ENCODE measurements at regions not wholly inside any gene's neighbourhood (a gene's known extent, or its start where the extent isn't known, plus 50 kb on each side); places are given as distances from the start of the nearest gene placed in this dataset.

- Histone ChIP-seq H3K4me1 (ENCODE audit: control insufficient read depth, extremely low read depth, insufficient read depth, low read length) (no peaks in the 10 kb centered on the region), H4K20me1 (replicated peaks; ENCODE audit: control insufficient read depth, extremely low read depth, insufficient read depth, low read length) (no peaks in the 10 kb centered on the region), H3K9ac (replicated peaks; ENCODE audit: extremely low read depth, insufficient read depth, low read length) (no peak overlapping the region), H3K9me3 (replicated peaks; ENCODE audit: control insufficient read depth, insufficient read depth, low read length) (no peaks in the 10 kb centered on the region), H2AFZ (ENCODE audit: low read depth, low read length) (no peak overlapping the region), H3K36me3 (ENCODE audit: control insufficient read depth in 2 of 2, extremely low read depth in 1 of 2, insufficient read depth in 2 of 2, low read length in 2 of 2) (no peaks in the 10 kb centered on the region), H3K27ac (ENCODE audit: insufficient read depth, low read depth, low read length) (no peak overlapping the region), H3K4me2 (ENCODE audit: insufficient read depth, low read length) (no peak overlapping the region), H3K27me3 (ENCODE audit: control insufficient read depth in 2 of 2, insufficient read depth in 2 of 2, low read length in 2 of 2) (no peaks in the 10 kb centered on the region), H3K9me1 (replicated peaks; ENCODE audit: control insufficient read depth, extremely low read depth, insufficient read depth, low read length) (no peaks in the 10 kb centered on the region), H3K79me2 (ENCODE audit: control insufficient read depth, insufficient read depth, low read length) (no peaks in the 10 kb centered on the region), H3K4me3 (replicated peaks in 1 of 3; ENCODE audit: insufficient read depth in 1 of 3, low read depth in 1 of 3, low read length in 3 of 3) (no peak overlapping the region)
- FAIRE-seq: no peak
- ChIA-PET POLR2A (no interaction called here), CTCF (no interaction called here)
- intact Hi-C loops (cut with micrococcal nuclease): no loop called here
- dilution Hi-C loops (cut with MboI; ENCODE audit: extremely low pct_ligation_motif_present, low sequenced_read_pairs): no loop called here
- DNase-seq (ENCODE audit: low read depth, low spot score): no peak
- no TSS peak for BruUV-seq (replicated peaks)
- TF ChIP-seq JUN (IDR thresholded peaks at IDR 0.05; ENCODE audit: borderline replicate concordance, insufficient read depth, insufficient read length, low read depth) (no peak), FOS (IDR thresholded peaks at IDR 0.05; ENCODE audit: borderline replicate concordance, insufficient read depth, low read length) (no peak), POLR2AphosphoS5 (IDR thresholded peaks at IDR 0.05; ENCODE audit: insufficient read depth, low read depth, low read length) (no peak), EZH2 (IDR thresholded peaks at IDR 0.05; ENCODE audit: borderline replicate concordance, low read depth, low read length, severe bottlenecking) (no peak)
- TF ChIP-seq, protein P1, sequence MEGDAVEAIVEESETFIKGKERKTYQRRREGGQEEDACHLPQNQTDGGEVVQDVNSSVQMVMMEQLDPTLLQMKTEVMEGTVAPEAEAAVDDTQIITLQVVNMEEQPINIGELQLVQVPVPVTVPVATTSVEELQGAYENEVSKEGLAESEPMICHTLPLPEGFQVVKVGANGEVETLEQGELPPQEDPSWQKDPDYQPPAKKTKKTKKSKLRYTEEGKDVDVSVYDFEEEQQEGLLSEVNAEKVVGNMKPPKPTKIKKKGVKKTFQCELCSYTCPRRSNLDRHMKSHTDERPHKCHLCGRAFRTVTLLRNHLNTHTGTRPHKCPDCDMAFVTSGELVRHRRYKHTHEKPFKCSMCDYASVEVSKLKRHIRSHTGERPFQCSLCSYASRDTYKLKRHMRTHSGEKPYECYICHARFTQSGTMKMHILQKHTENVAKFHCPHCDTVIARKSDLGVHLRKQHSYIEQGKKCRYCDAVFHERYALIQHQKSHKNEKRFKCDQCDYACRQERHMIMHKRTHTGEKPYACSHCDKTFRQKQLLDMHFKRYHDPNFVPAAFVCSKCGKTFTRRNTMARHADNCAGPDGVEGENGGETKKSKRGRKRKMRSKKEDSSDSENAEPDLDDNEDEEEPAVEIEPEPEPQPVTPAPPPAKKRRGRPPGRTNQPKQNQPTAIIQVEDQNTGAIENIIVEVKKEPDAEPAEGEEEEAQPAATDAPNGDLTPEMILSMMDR (IDR thresholded peaks at IDR 0.05; ENCODE audit: extremely low read depth in 1 of 2, insufficient read depth in 1 of 2, low read depth in 1 of 2, low read length in 2 of 2): no peak
Observed at GRCh38 chr14:97052001-97052400, 254.8 kb downstream of the VRK1 start.

DNA sequence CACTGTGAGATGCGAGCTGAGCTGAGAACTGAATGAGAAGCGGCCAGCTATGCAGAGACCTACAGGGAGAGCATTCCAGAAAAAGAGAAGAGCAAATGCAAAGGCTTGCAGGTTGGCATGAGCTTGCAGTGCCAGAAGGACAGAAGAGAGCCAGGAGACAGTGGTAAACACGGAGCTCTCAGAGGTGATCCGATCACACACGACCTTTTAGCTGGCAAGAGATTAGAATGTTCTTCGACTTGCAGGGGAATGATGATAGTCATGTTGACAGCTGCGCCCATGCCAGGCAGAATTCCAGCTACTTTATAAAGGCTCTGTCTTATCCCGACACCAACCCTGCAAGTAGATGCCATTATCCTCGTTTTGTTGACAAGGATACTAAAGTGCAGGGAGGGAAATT is 256.8 kb downstream of the VRK1 start:
- POLR2A ChIA-PET: no interaction called here
- TF ChIP-seq MYC (IDR thresholded peaks at IDR 0.05; ENCODE audit: low read depth, low read length): no peak
- TF ChIP-seq, protein P1 (IDR thresholded peaks at IDR 0.05; ENCODE audit: extremely low read depth in 1 of 2, insufficient read depth in 1 of 2, low read depth in 1 of 2, low read length in 2 of 2): no peak
- TF ChIP-seq POLR2A (IDR thresholded peaks at IDR 0.05; ENCODE audit: low read depth, low read length): no peak
- no peak for TF ChIP-seq GATA2 (IDR thresholded peaks at IDR 0.05; ENCODE audit: insufficient read depth, insufficient read length, low read depth, low read length)
- TF ChIP-seq EZH2 (IDR thresholded peaks at IDR 0.05; ENCODE audit: borderline replicate concordance, low read depth, low read length, severe bottlenecking): no peak
- TF ChIP-seq, protein P2, sequence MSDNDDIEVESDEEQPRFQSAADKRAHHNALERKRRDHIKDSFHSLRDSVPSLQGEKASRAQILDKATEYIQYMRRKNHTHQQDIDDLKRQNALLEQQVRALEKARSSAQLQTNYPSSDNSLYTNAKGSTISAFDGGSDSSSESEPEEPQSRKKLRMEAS (IDR thresholded peaks at IDR 0.05; ENCODE audit: insufficient read depth, insufficient read length): no peak
- no peak for TF ChIP-seq JUN (IDR thresholded peaks at IDR 0.05; ENCODE audit: borderline replicate concordance, insufficient read depth, insufficient read length, low read depth)
- TF ChIP-seq FOS (IDR thresholded peaks at IDR 0.05; ENCODE audit: borderline replicate concordance, insufficient read depth, low read length): no peak
- no peak for TF ChIP-seq POLR2AphosphoS5 (IDR thresholded peaks at IDR 0.05; ENCODE audit: insufficient read depth, low read depth, low read length)
- DNase-seq (ENCODE audit: low read depth, low spot score) (no peak), FAIRE-seq (no peak)
- CTCF ChIA-PET: no interaction called here
- dilution Hi-C loops (cut with MboI; ENCODE audit: extremely low pct_ligation_motif_present, low sequenced_read_pairs) (no loop called here), intact Hi-C loops (cut with micrococcal nuclease) (no loop called here)
- Histone ChIP-seq H4K20me1 (replicated peaks; ENCODE audit: control insufficient read depth, extremely low read depth, insufficient read depth, low read length) (no peaks in the 10 kb centered on the region), H3K4me2 (ENCODE audit: insufficient read depth, low read length) (no peak overlapping the region), H3K9me1 (replicated peaks; ENCODE audit: control insufficient read depth, extremely low read depth, insufficient read depth, low read length) (no peaks in the 10 kb centered on the region), H3K27ac (ENCODE audit: insufficient read depth, low read depth, low read length) (no peak overlapping the region), H3K36me3 (ENCODE audit: control insufficient read depth in 2 of 2, extremely low read depth in 1 of 2, insufficient read depth in 2 of 2, low read length in 2 of 2) (no peaks in the 10 kb centered on the region), H3K79me2 (ENCODE audit: control insufficient read depth, insufficient read depth, low read length) (no peaks in the 10 kb centered on the region), H3K27me3 (ENCODE audit: control insufficient read depth in 2 of 2, insufficient read depth in 2 of 2, low read length in 2 of 2) (no peaks in the 10 kb centered on the region), H3K4me3 (replicated peaks in 1 of 3; ENCODE audit: insufficient read depth in 1 of 3, low read depth in 1 of 3, low read length in 3 of 3) (no peak overlapping the region), H3K4me1 (ENCODE audit: control insufficient read depth, extremely low read depth, insufficient read depth, low read length) (no peaks in the 10 kb centered on the region), H3K9me3 (replicated peaks; ENCODE audit: control insufficient read depth, insufficient read depth, low read length) (peaks cover 2% of the 10 kb centered on the region), H2AFZ (ENCODE audit: low read depth, low read length) (no peak overlapping the region), H3K9ac (replicated peaks; ENCODE audit: extremely low read depth, insufficient read depth, low read length) (no peak overlapping the region)
- BruUV-seq (replicated peaks): no TSS peak
